GM12875 (cell line): ENCODE measurements at regions not wholly inside any gene's neighbourhood (a gene's known extent, or its start where the extent isn't known, plus 50 kb on each side); places are given as distances from the start of the nearest gene placed in this dataset.

ENCODE experiments used
- H3K4me3 ChIP-seq: one replicate; pipeline ENCODE4 v1.5.1; 2011; ENCODE audit warnings: low read depth, low read length, control low read depth
- CTCF ChIP-seq: IDR thresholded peaks from 2 replicates; pipeline ENCODE4 v1.5.1; 2011; ENCODE audit warnings: low read depth, mild to moderate bottlenecking, control low read depth, inconsistent platforms, low read length, moderate library complexity, borderline replicate concordance; ENCODE audit not compliant: insufficient read depth

- TF ChIP-seq CTCF: no peak
- H3K4me3 ChIP-seq: no peak overlapping the region
Observed at GRCh38 chr11:127424661-127425060, 424.1 kb upstream of the KIRREL3 start.

- no peak overlapping the region for H3K4me3 ChIP-seq
- TF ChIP-seq CTCF: no peak
Observed at GRCh38 chr11:127420139-127420538, 419.6 kb upstream of the KIRREL3 start.

GRCh38 chr11:127412722-127413380 is 412.3 kb upstream of the KIRREL3 start:
- no peak for TF ChIP-seq CTCF

GRCh38 chr11:127412234-127412633 is 411.7 kb upstream of the KIRREL3 start:
- no peak overlapping the region for H3K4me3 ChIP-seq
- TF ChIP-seq CTCF: no peak

More at GRCh38 chr11:127412722-127413380, 412.3 kb upstream of the KIRREL3 start:
- H3K4me3 ChIP-seq: no peak overlapping the region

GRCh38 chr11:127411283-127411682 is 410.7 kb upstream of the KIRREL3 start:
- no peak for TF ChIP-seq CTCF
- no peak overlapping the region for H3K4me3 ChIP-seq

GRCh38 chr11:127395034-127395433 is 394.5 kb upstream of the KIRREL3 start:
- no peak for TF ChIP-seq CTCF
- H3K4me3 ChIP-seq: no peak overlapping the region

GRCh38 chr11:127393460-127393997 is 393.0 kb upstream of the KIRREL3 start:
- H3K4me3 ChIP-seq: no peak overlapping the region
- TF ChIP-seq CTCF: no peak
